Psoas muscle (tissue), 7 donors: ENCODE measurements at regions not wholly inside any gene's neighbourhood (a gene's known extent, or its start where the extent isn't known, plus 50 kb on each side); places are given as distances from the start of the nearest gene placed in this dataset.

ENCODE experiments used
- ATAC-seq, 4 donors: fragments of 200-7000 bp; cut with Tn5 transposase; one replicate each; pipeline ENCODE4 v1.9.1; 2020; ENCODE audit warnings: moderate library complexity in 3 of 4, mild to moderate bottlenecking in 2 of 4
- DNase-seq, 2 donors: peaks; one replicate each; pipeline ENCODE4 v3.0.0-alpha.2; 2020
- H3K27ac ChIP-seq: fragments of 200-600 bp; one replicate; pipeline ENCODE4 v1.8.0; 2022
- H3K27me3 ChIP-seq, 3 donors: fragments of 200-600 bp in 1 of 3; one replicate each; pipeline versions ENCODE4 v1.6.1 to v1.8.0; 2013 to 2022; ENCODE audit warnings: low read length in 2 of 3, mild to moderate bottlenecking in 2 of 3, moderate library complexity in 1 of 3; ENCODE audit not compliant: insufficient read depth in 3 of 3
- H3K36me3 ChIP-seq, 2 donors: fragments of 200-600 bp in 1 of 2; one replicate each; pipeline versions ENCODE4 v1.6.1 to v1.8.0; 2013 to 2022; ENCODE audit warnings: low read depth in 1 of 2, mild to moderate bottlenecking in 1 of 2, moderate library complexity in 1 of 2; ENCODE audit not compliant: insufficient read depth in 1 of 2
- H3K4me1 ChIP-seq: fragments of 200-600 bp; one replicate; pipeline ENCODE4 v1.8.0; 2022
- H3K4me3 ChIP-seq: fragments of 200-600 bp; one replicate; pipeline ENCODE4 v1.8.0; 2022; ENCODE audit warnings: mild to moderate bottlenecking
- H3K9me3 ChIP-seq: fragments of 200-600 bp; one replicate; pipeline ENCODE4 v1.8.0; 2022
- CTCF ChIP-seq: fragments of 200-600 bp; IDR thresholded peaks from one replicate; pipeline ENCODE4 v1.8.0; 2022; ENCODE audit warnings: antibody characterized with exemption
- WGBS, 3 donors: extraction: QIAGEN DNeasy Blood & Tissue Kit; methylation state at CpG; one replicate each; pipeline versions ENCODE4 v1.1.6 to v1.1.7; 2013; 5-methylcytosine and 5-hydroxymethylcytosine counted together
- intact Hi-C, 2 donors: fragments of 100-400 bp; cut with DNase I; formaldehyde crosslinking; loops; one replicate each; pipeline versions ENCODE4 v1.11.0 to v1.14.2; 2022
- donor health status: healthy with polysubstance abuse.
- donor health status: DM: no; HTN: no; CAD: no; lungs with moderate emphysema.
- donor health status: Bipolar disorder and iron deficiency.
- donor health status: healthy.
- donor health status: DM: yes; HTN: yes; CAD: no.
- donor health status: DM: no; HTN: no; CAD: no.
- donor health status: DM: yes; HTN: yes; CAD: no.

GRCh38 chr20:55394592-55394991 is 610.7 kb downstream of the CBLN4 start:
- no peaks in the 10 kb centered on the region for H3K36me3 ChIP-seq
- DNase-seq (no peak), ATAC-seq (no peak)
- H3K4me3 ChIP-seq: no peak overlapping the region
- intact Hi-C loops: no loop called here
- WGBS, 3 donors: 46 to 51% (median 47%) methylated on average over 2 of the region's 2 CpGs
- H3K4me1 ChIP-seq: no peaks in the 10 kb centered on the region
- TF ChIP-seq CTCF: no peak
- no peaks in the 10 kb centered on the region for H3K27me3 ChIP-seq
- no peaks in the 10 kb centered on the region for H3K9me3 ChIP-seq
- H3K27ac ChIP-seq: no peak overlapping the region

GRCh38 chr20:55390791-55391190 is 614.5 kb downstream of the CBLN4 start:
- 69 to 73% (median 69%) methylated on average over 4 of the region's 4 CpGs for WGBS, 3 donors
- TF ChIP-seq CTCF: no peak
- Histone ChIP-seq H3K36me3 (no peaks in the 10 kb centered on the region), H3K27me3 (no peaks in the 10 kb centered on the region), H3K4me3 (no peak overlapping the region), H3K27ac (no peak overlapping the region), H3K9me3 (no peaks in the 10 kb centered on the region), H3K4me1 (no peaks in the 10 kb centered on the region)
- DNase-seq (no peak), ATAC-seq (no peak)
- intact Hi-C loops: no loop called here

GRCh38 chr20:55386686-55387085 is 618.6 kb downstream of the CBLN4 start:
- TF ChIP-seq CTCF: no peak
- no peak for ATAC-seq

GRCh38 chr20:55375920-55376319 is 629.4 kb downstream of the CBLN4 start:
- peaks cover 0 to 1% (median 0%) of the 10 kb centered on the region in 3 donors for H3K27me3 ChIP-seq
- ATAC-seq: no peak
- intact Hi-C loops: no loop called here
- DNase-seq: no peak
- H3K4me3 ChIP-seq: no peak overlapping the region
- no peaks in the 10 kb centered on the region for H3K9me3 ChIP-seq
- TF ChIP-seq CTCF: no peak
- no peak overlapping the region for H3K27ac ChIP-seq
- 64 to 66% (median 64%) methylated on average over 10 of the region's 10 CpGs for WGBS, 3 donors
- H3K36me3 ChIP-seq: no peaks in the 10 kb centered on the region
- H3K4me1 ChIP-seq: no peaks in the 10 kb centered on the region

More at GRCh38 chr20:55386686-55387085, 618.6 kb downstream of the CBLN4 start:
- Histone ChIP-seq H3K4me3 (no peak overlapping the region), H3K27ac (no peak overlapping the region), H3K4me1 (no peaks in the 10 kb centered on the region), H3K9me3 (no peaks in the 10 kb centered on the region), H3K36me3 (no peaks in the 10 kb centered on the region), H3K27me3 (no peaks in the 10 kb centered on the region)
- no peak for DNase-seq
- 77 to 87% (median 86%) methylated on average over 1 of the region's 1 CpG for WGBS, 3 donors
- intact Hi-C loops: loop anchor here in 1 of 2 donors (5.0 kb wide), 1 partner anchor 49 kb away; no protein-coding TSS in a partner anchor

- no peak for TF ChIP-seq CTCF
- WGBS, 3 donors: 91 to 93% (median 92%) methylated on average over 3 of the region's 3 CpGs
Observed at GRCh38 chr20:55365745-55366144, 639.6 kb downstream of the CBLN4 start.

More at GRCh38 chr20:55365745-55366144, 639.6 kb downstream of the CBLN4 start:
- Histone ChIP-seq H3K36me3 (no peaks in the 10 kb centered on the region), H3K4me1 (no peaks in the 10 kb centered on the region), H3K27ac (no peak overlapping the region), H3K27me3 (no peaks in the 10 kb centered on the region), H3K9me3 (no peaks in the 10 kb centered on the region), H3K4me3 (no peak overlapping the region)
- DNase-seq: no peak
- intact Hi-C loops: no loop called here
- ATAC-seq: no peak
